SK-N-SH (cell line): ENCODE measurements at regions not wholly inside any gene's neighbourhood (a gene's known extent, or its start where the extent isn't known, plus 50 kb on each side); places are given as distances from the start of the nearest gene placed in this dataset.

ENCODE experiments used
- CTCF ChIA-PET: fragments of 300-600, 350-600 bp; formaldehyde crosslinking; extraction: SDS; loops from one replicate; lab custom pipeline; 2021; lab: Yijun Ruan, JAX
- POLR2A ChIA-PET: fragments of 350-600 bp; sonication (Branson Sonifier 250); formaldehyde crosslinking; extraction: SDS; loops from one replicate; lab custom pipeline; 2020; ENCODE audit warnings: antibody characterized with exemption, inconsistent platforms; lab: Yijun Ruan, JAX
- DNase-seq: peaks from one replicate; pipeline ENCODE4 v3.0.0; 2012
- H2AFZ ChIP-seq: fragments of 200-600 bp; sonication (generic); 2 replicates; pipeline ENCODE4 v1.8.1; 2016; ENCODE audit warnings: antibody characterized with exemption, mild to moderate bottlenecking, low read depth
- H3F3A ChIP-seq: fragments of 200-600 bp; sonication (generic); replicated peaks from 2 replicates; pipeline ENCODE3; 2016; ENCODE audit warnings: antibody characterized with exemption, mild to moderate bottlenecking; ENCODE audit not compliant: insufficient read depth
- H3K27ac ChIP-seq, 2 experiments: fragments of 200-500 bp in 1 of 2; fragments of 200-600 bp in 1 of 2; sonication (Bioruptor generic) in 1 of 2; sonication (generic), shearing (Covaris generic) in 1 of 2; 2 replicates each; pipeline versions ENCODE4 v1.5.1 to v1.6.1; 2014 to 2016; ENCODE audit warnings: low read depth in 2 of 2, inconsistent platforms in 1 of 2, low read length in 1 of 2, mild to moderate bottlenecking in 1 of 2, mixed read lengths in 1 of 2
- H3K27me3 ChIP-seq: fragments of 200-600 bp; sonication (generic), shearing (Covaris generic); 2 replicates; pipeline ENCODE4 v1.6.1; 2016; ENCODE audit warnings: mixed run types; ENCODE audit not compliant: insufficient read depth
- H3K36me3 ChIP-seq, 2 experiments: fragments of 200-500 bp in 1 of 2; fragments of 200-600 bp in 1 of 2; sonication (Bioruptor generic) in 1 of 2; sonication (generic) in 1 of 2; replicated peaks in 1 of 2; 2 replicates each; pipeline versions ENCODE3 to v1.5.1; 2014 to 2016; ENCODE audit warnings: low read length in 1 of 2, mild to moderate bottlenecking in 1 of 2; ENCODE audit not compliant: insufficient read depth in 2 of 2, control insufficient read depth in 1 of 2
- H3K4me1 ChIP-seq, 2 experiments: fragments of 200-500 bp in 1 of 2; fragments of 200-600 bp in 1 of 2; sonication (Bioruptor generic) in 1 of 2; sonication (generic), shearing (Covaris generic) in 1 of 2; 2 replicates each; pipeline versions ENCODE4 v1.5.1 to v1.6.1; 2014 to 2016; ENCODE audit warnings: low read depth in 1 of 2, low read length in 1 of 2, mixed run types in 1 of 2; ENCODE audit not compliant: insufficient read depth in 2 of 2, control insufficient read depth in 1 of 2
- H3K4me2 ChIP-seq: fragments of 200-600 bp; sonication (generic), shearing (Covaris generic); 2 replicates; pipeline ENCODE4 v1.6.1; 2017; ENCODE audit warnings: mixed run types
- H3K4me3 ChIP-seq, 2 experiments: fragments of 200-500 bp in 1 of 2; fragments of 200-600 bp in 1 of 2; sonication (Bioruptor generic) in 1 of 2; sonication (generic), shearing (Covaris generic) in 1 of 2; 2 replicates each; pipeline versions ENCODE4 v1.5.1 to v1.8.1; 2014 to 2016; ENCODE audit warnings: low read depth in 2 of 2, inconsistent platforms in 1 of 2, low read length in 1 of 2, mild to moderate bottlenecking in 1 of 2, mixed read lengths in 1 of 2, moderate library complexity in 1 of 2
- H3K79me2 ChIP-seq: fragments of 200-600 bp; sonication (generic); 2 replicates; pipeline ENCODE4 v1.8.1; 2017; ENCODE audit warnings: mild to moderate bottlenecking; ENCODE audit not compliant: insufficient read depth
- H3K9ac ChIP-seq: fragments of 200-600 bp; sonication (generic); 2 replicates; pipeline ENCODE4 v1.6.1; 2017; ENCODE audit warnings: mixed run types
- H3K9me2 ChIP-seq: fragments of 200-600 bp; sonication (generic); 2 replicates; pipeline ENCODE4 v1.6.1; 2017; ENCODE audit warnings: mixed run types
- H3K9me3 ChIP-seq: fragments of 200-600 bp; sonication (generic); 2 replicates; pipeline ENCODE4 v1.6.1; 2017; ENCODE audit warnings: mixed run types, mild to moderate bottlenecking, moderate library complexity
- H4K20me1 ChIP-seq: fragments of 200-600 bp; sonication (generic); 2 replicates; pipeline ENCODE4 v1.6.1; 2017; ENCODE audit warnings: mild to moderate bottlenecking, mixed run types; ENCODE audit not compliant: insufficient read depth
- CHD2 ChIP-seq: fragments of 150-350 bp; IDR thresholded peaks from 2 replicates; pipeline ENCODE4 v1.6.1; 2018; ENCODE audit warnings: low read length; ENCODE audit not compliant: partially characterized antibody
- ELF1 ChIP-seq: IDR thresholded peaks from 2 replicates; pipeline ENCODE4 v1.4.0; 2012
- EP300 ChIP-seq, 2 experiments: IDR thresholded peaks; 2 replicates each; pipeline versions ENCODE4 v1.4.0 to v1.6.1; 2012; ENCODE audit warnings: borderline replicate concordance in 1 of 2, low read depth in 1 of 2, low read length in 1 of 2
- GATA2 ChIP-seq: sonication (generic); formaldehyde crosslinking; IDR thresholded peaks from 2 replicates; pipeline ENCODE4 v1.5.0; 2020; ENCODE audit warnings: mild to moderate bottlenecking, missing genetic modification reagents
- JUND ChIP-seq: IDR thresholded peaks from 2 replicates; pipeline ENCODE4 v1.4.0; 2012
- MEF2A ChIP-seq: IDR thresholded peaks from 2 replicates; pipeline ENCODE4 v1.4.0; 2012; ENCODE audit warnings: low read depth, borderline replicate concordance
- MXI1 ChIP-seq: IDR thresholded peaks from 2 replicates; pipeline ENCODE4 v1.6.1; 2012; ENCODE audit warnings: mild to moderate bottlenecking, low read depth, low read length, improper control_type of control experiment
- RAD21 ChIP-seq: IDR thresholded peaks from 2 replicates; pipeline ENCODE4 v1.6.1; 2012; ENCODE audit warnings: mild to moderate bottlenecking, low read length
- RCOR1 ChIP-seq: fragments of 150-350 bp; IDR thresholded peaks from 2 replicates; pipeline ENCODE4 v1.6.1; 2017; ENCODE audit warnings: antibody characterized with exemption, low read length
- RXRA ChIP-seq: IDR thresholded peaks from 2 replicates; pipeline ENCODE4 v1.4.0; 2012; ENCODE audit warnings: low read depth, mild to moderate bottlenecking, borderline replicate concordance
- TAF1 ChIP-seq: IDR thresholded peaks from 2 replicates; pipeline ENCODE4 v1.6.1; 2012; ENCODE audit warnings: low read depth, mild to moderate bottlenecking, low read length, moderate library complexity, borderline replicate concordance
- TEAD4 ChIP-seq: IDR thresholded peaks from 2 replicates; pipeline ENCODE4 v1.4.0; 2012; ENCODE audit warnings: mild to moderate bottlenecking, borderline replicate concordance; ENCODE audit not compliant: insufficient read depth
- ZBTB33 ChIP-seq: IDR thresholded peaks from 2 replicates; pipeline ENCODE4 v1.4.0; 2012; ENCODE audit warnings: low read depth, borderline replicate concordance
- WGBS: methylation state at CpG from one replicate; pipeline ENCODE4 v1.1.6; 2017; ENCODE audit warnings: low lambda C conversion rate; 5-methylcytosine and 5-hydroxymethylcytosine counted together
- TF ChIP-seq, protein P1 (sequence below): fragments of 150-350 bp; IDR thresholded peaks from 2 replicates; pipeline ENCODE4 v1.6.1; 2016; ENCODE audit warnings: mild to moderate bottlenecking, low read depth, low read length
- TF ChIP-seq, protein P2 (sequence below): fragments of 200-600 bp; sonication (generic); IDR thresholded peaks from 2 replicates; pipeline ENCODE4 v1.6.1; 2017; ENCODE audit warnings: antibody characterized with exemption, mild to moderate bottlenecking, moderate library complexity
- TF ChIP-seq, protein P3 (sequence below): IDR thresholded peaks from 2 replicates; pipeline ENCODE4; 2012
- TF ChIP-seq, protein P4 (sequence below): IDR thresholded peaks from 2 replicates; pipeline ENCODE4 v1.6.1; 2012; ENCODE audit warnings: mild to moderate bottlenecking, low read depth, low read length, moderate library complexity
- TF ChIP-seq, protein P5 (sequence below): fragments of 150-350 bp; IDR thresholded peaks from 2 replicates; pipeline ENCODE4 v1.6.1; 2017; ENCODE audit warnings: antibody characterized with exemption, low read length, low read depth, borderline replicate concordance
- TF ChIP-seq, protein P6 (sequence below): IDR thresholded peaks from 2 replicates; pipeline ENCODE4 v1.4.0; 2012; ENCODE audit warnings: low read depth

- Histone ChIP-seq H3K27ac (no peak overlapping the region), H3K9me3 (no peaks in the 10 kb centered on the region), H3K4me1 (peaks cover 4 to 7% of the 10 kb centered on the region in 2 experiments; a peak in 3 of 4 replicates), H3K9ac (no peak overlapping the region), H3K27me3 (no peaks in the 10 kb centered on the region), H4K20me1 (no peaks in the 10 kb centered on the region), H3K36me3 (no peaks in the 10 kb centered on the region), H3F3A (no peaks in the 10 kb centered on the region), H2AFZ (no peak overlapping the region), H3K4me3 (no peak overlapping the region), H3K9me2 (no peaks in the 10 kb centered on the region), H3K4me2 (no peak overlapping the region), H3K79me2 (no peaks in the 10 kb centered on the region)
- ChIA-PET POLR2A (no interaction called here), CTCF (interaction anchor here (1.0 to 1.3 kb wide), 3 partner anchors 16 to 686 kb away, joined by 3 to 4 read pairs (median 4); no protein-coding TSS in a partner anchor)
- no peak for TF ChIP-seq RCOR1
- TF ChIP-seq MXI1: no peak
- no peak for TF ChIP-seq RXRA
- TF ChIP-seq TEAD4: no peak
- TF ChIP-seq, protein P1, sequence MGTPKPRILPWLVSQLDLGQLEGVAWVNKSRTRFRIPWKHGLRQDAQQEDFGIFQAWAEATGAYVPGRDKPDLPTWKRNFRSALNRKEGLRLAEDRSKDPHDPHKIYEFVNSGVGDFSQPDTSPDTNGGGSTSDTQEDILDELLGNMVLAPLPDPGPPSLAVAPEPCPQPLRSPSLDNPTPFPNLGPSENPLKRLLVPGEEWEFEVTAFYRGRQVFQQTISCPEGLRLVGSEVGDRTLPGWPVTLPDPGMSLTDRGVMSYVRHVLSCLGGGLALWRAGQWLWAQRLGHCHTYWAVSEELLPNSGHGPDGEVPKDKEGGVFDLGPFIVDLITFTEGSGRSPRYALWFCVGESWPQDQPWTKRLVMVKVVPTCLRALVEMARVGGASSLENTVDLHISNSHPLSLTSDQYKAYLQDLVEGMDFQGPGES: no peak
- TF ChIP-seq, protein P2, sequence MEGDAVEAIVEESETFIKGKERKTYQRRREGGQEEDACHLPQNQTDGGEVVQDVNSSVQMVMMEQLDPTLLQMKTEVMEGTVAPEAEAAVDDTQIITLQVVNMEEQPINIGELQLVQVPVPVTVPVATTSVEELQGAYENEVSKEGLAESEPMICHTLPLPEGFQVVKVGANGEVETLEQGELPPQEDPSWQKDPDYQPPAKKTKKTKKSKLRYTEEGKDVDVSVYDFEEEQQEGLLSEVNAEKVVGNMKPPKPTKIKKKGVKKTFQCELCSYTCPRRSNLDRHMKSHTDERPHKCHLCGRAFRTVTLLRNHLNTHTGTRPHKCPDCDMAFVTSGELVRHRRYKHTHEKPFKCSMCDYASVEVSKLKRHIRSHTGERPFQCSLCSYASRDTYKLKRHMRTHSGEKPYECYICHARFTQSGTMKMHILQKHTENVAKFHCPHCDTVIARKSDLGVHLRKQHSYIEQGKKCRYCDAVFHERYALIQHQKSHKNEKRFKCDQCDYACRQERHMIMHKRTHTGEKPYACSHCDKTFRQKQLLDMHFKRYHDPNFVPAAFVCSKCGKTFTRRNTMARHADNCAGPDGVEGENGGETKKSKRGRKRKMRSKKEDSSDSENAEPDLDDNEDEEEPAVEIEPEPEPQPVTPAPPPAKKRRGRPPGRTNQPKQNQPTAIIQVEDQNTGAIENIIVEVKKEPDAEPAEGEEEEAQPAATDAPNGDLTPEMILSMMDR: no peak
- TF ChIP-seq, protein P3, sequence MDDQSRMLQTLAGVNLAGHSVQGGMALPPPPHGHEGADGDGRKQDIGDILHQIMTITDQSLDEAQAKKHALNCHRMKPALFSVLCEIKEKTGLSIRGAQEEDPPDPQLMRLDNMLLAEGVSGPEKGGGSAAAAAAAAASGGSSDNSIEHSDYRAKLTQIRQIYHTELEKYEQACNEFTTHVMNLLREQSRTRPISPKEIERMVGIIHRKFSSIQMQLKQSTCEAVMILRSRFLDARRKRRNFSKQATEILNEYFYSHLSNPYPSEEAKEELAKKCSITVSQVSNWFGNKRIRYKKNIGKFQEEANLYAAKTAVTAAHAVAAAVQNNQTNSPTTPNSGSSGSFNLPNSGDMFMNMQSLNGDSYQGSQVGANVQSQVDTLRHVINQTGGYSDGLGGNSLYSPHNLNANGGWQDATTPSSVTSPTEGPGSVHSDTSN: no peak
- TF ChIP-seq, protein P4, sequence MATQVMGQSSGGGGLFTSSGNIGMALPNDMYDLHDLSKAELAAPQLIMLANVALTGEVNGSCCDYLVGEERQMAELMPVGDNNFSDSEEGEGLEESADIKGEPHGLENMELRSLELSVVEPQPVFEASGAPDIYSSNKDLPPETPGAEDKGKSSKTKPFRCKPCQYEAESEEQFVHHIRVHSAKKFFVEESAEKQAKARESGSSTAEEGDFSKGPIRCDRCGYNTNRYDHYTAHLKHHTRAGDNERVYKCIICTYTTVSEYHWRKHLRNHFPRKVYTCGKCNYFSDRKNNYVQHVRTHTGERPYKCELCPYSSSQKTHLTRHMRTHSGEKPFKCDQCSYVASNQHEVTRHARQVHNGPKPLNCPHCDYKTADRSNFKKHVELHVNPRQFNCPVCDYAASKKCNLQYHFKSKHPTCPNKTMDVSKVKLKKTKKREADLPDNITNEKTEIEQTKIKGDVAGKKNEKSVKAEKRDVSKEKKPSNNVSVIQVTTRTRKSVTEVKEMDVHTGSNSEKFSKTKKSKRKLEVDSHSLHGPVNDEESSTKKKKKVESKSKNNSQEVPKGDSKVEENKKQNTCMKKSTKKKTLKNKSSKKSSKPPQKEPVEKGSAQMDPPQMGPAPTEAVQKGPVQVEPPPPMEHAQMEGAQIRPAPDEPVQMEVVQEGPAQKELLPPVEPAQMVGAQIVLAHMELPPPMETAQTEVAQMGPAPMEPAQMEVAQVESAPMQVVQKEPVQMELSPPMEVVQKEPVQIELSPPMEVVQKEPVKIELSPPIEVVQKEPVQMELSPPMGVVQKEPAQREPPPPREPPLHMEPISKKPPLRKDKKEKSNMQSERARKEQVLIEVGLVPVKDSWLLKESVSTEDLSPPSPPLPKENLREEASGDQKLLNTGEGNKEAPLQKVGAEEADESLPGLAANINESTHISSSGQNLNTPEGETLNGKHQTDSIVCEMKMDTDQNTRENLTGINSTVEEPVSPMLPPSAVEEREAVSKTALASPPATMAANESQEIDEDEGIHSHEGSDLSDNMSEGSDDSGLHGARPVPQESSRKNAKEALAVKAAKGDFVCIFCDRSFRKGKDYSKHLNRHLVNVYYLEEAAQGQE: no peak
- TF ChIP-seq EP300 (IDR thresholded peaks at IDR 0.05; ENCODE audit: borderline replicate concordance in 1 of 2, low read depth in 1 of 2, low read length in 1 of 2): no peak
- no peak for TF ChIP-seq JUND
- TF ChIP-seq GATA2 (CRISPR knock-in tag): no peak
- TF ChIP-seq ELF1: no peak
- TF ChIP-seq RAD21: no peak
- TF ChIP-seq ZBTB33: no peak
- TF ChIP-seq, protein P5, sequence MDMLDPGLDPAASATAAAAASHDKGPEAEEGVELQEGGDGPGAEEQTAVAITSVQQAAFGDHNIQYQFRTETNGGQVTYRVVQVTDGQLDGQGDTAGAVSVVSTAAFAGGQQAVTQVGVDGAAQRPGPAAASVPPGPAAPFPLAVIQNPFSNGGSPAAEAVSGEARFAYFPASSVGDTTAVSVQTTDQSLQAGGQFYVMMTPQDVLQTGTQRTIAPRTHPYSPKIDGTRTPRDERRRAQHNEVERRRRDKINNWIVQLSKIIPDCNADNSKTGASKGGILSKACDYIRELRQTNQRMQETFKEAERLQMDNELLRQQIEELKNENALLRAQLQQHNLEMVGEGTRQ: no peak
- TF ChIP-seq TAF1: no peak
- TF ChIP-seq CHD2: no peak
- TF ChIP-seq MEF2A: no peak
- TF ChIP-seq, protein P6, sequence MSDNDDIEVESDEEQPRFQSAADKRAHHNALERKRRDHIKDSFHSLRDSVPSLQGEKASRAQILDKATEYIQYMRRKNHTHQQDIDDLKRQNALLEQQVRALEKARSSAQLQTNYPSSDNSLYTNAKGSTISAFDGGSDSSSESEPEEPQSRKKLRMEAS: no peak
- WGBS: 48% methylated on average over 4 of the region's 4 CpGs
- no peak for DNase-seq
Measured at GRCh38 chr2:175399326-175399725, 217.8 kb upstream of the ATP5MC3 start.
